CD4-positive, alpha-beta T cell treated with Interleukin-17A for 1 hour (primary cell): ENCODE measurements at regions not wholly inside any gene's neighbourhood (a gene's known extent, or its start where the extent isn't known, plus 50 kb on each side); places are given as distances from the start of the nearest gene placed in this dataset.
A peak's percentile ranks its signal among the peaks of the same experiment; 100 is the strongest.
"Not testable (repeated sequence)": the region's sequence is repeated elsewhere in the genome, so short reads cannot be mapped to it uniquely, and the experiment has no call there.

Experiments
- DNase-seq: peaks from one replicate; pipeline ENCODE4 v3.0.0-alpha.2; 2020

GRCh38 chr6:110558575-110558974, 82.2 kb upstream of the SLC22A16 start:
- DNase-seq: no peak

GRCh38 chr6:110557199-110557598, 80.8 kb upstream of the SLC22A16 start:
- no peak for DNase-seq

GRCh38 chr6:110556317-110557110, 80.1 kb upstream of the SLC22A16 start:
- DNase-seq: no peak

GRCh38 chr6:110554966-110555460, 78.6 kb upstream of the SLC22A16 start:
- DNase-seq: no peak

GRCh38 chr6:110554441-110554840, 78.0 kb upstream of the SLC22A16 start:
- no peak for DNase-seq

GRCh38 chr6:110552901-110553641, 76.7 kb upstream of the SLC22A16 start:
- DNase-seq: no peak

GRCh38 chr6:110552076-110552475, 75.7 kb upstream of the SLC22A16 start:
- no peak for DNase-seq

- no peak for DNase-seq
Measured at GRCh38 chr6:110551088-110551487, 74.7 kb upstream of the SLC22A16 start.

GRCh38 chr6:110550353-110550752, 73.9 kb upstream of the SLC22A16 start:
- no peak for DNase-seq

- no peak for DNase-seq
Measured at GRCh38 chr6:110549277-110549676, 72.9 kb upstream of the SLC22A16 start.

- DNase-seq: no peak
Measured at GRCh38 chr6:110548110-110548847, 71.9 kb upstream of the SLC22A16 start.

- no peak for DNase-seq
Measured at GRCh38 chr6:110547266-110547964, 71.0 kb upstream of the SLC22A16 start.

GRCh38 chr6:110545081-110545872, 68.9 kb upstream of the SLC22A16 start:
- no peak for DNase-seq

GRCh38 chr6:110544472-110544871, 68.1 kb upstream of the SLC22A16 start:
- DNase-seq: peak; percentile 16

- no peak for DNase-seq
Measured at GRCh38 chr6:110543106-110543505, 66.7 kb upstream of the SLC22A16 start.

GRCh38 chr6:110542311-110543024, 66.1 kb upstream of the SLC22A16 start:
- no peak for DNase-seq

- DNase-seq: no peak
Measured at GRCh38 chr6:110541701-110542309, 65.4 kb upstream of the SLC22A16 start.

- DNase-seq: not testable (repeated sequence)
Measured at GRCh38 chr6:110539277-110540019, 63.0 kb upstream of the SLC22A16 start.

GRCh38 chr6:110538416-110539160, 62.2 kb upstream of the SLC22A16 start:
- DNase-seq: no peak
